ENCODE measurements at regions not wholly inside any gene's neighbourhood (a gene's known extent, or its start where the extent isn't known, plus 50 kb on each side); places are given as distances from the start of the nearest gene placed in this dataset.

GRCh38 chr2:241924069-241924908, 54.8 kb downstream of the RTP5 start:
- DNase-seq (no peak), ATAC-seq (no peak)
- Mint-ChIP-seq H3K27ac (no peak overlapping the region), H3K9me3 (ENCODE audit: insufficient read depth) (no peaks in the 10 kb centered on the region), H3K36me3 (ENCODE audit: low read depth) (no peaks in the 10 kb centered on the region), H3K4me1 (ENCODE audit: low read depth) (no peaks in the 10 kb centered on the region), H3K4me3 (no peak overlapping the region), H3K27me3 (ENCODE audit: low read depth) (no peaks in the 10 kb centered on the region)
- POLR2A ChIA-PET = interaction anchor here (0.6 kb wide), 1 partner anchor 222 kb away, joined by 3 read pairs; no protein-coding TSS in a partner anchor
- CTCF ChIA-PET = no interaction called here

- ATAC-seq = no peak
- no peak overlapping the region for H3K27ac Mint-ChIP-seq
- no peaks in the 10 kb centered on the region for H3K9me3 Mint-ChIP-seq (ENCODE audit: insufficient read depth)
- ChIA-PET CTCF (no interaction called here), POLR2A (no interaction called here)
- H3K36me3 Mint-ChIP-seq (ENCODE audit: low read depth) = no peaks in the 10 kb centered on the region
- no peak for DNase-seq
- H3K4me1 Mint-ChIP-seq (ENCODE audit: low read depth) = no peaks in the 10 kb centered on the region
- no peak overlapping the region for H3K4me3 Mint-ChIP-seq
- H3K27me3 Mint-ChIP-seq (ENCODE audit: low read depth) = no peaks in the 10 kb centered on the region
Measured at GRCh38 chr2:241924909-241925250, 55.4 kb downstream of the RTP5 start.

- POLR2A ChIA-PET = no interaction called here
- H3K4me1 Mint-ChIP-seq (ENCODE audit: low read depth) = no peaks in the 10 kb centered on the region
- DNase-seq (no peak), ATAC-seq (no peak)
- H3K9me3 Mint-ChIP-seq (ENCODE audit: insufficient read depth) = no peaks in the 10 kb centered on the region
- CTCF ChIA-PET = no interaction called here
- no peak overlapping the region for H3K27ac Mint-ChIP-seq
- no peak overlapping the region for H3K4me3 Mint-ChIP-seq
- no peaks in the 10 kb centered on the region for H3K36me3 Mint-ChIP-seq (ENCODE audit: low read depth)
- no peaks in the 10 kb centered on the region for H3K27me3 Mint-ChIP-seq (ENCODE audit: low read depth)
Measured at GRCh38 chr2:241925277-241925676, 55.7 kb downstream of the RTP5 start.

GRCh38 chr2:241925821-241926441, 56.4 kb downstream of the RTP5 start:
- no peaks in the 10 kb centered on the region for H3K27me3 Mint-ChIP-seq (ENCODE audit: low read depth)
- DNase-seq (no peak), ATAC-seq (no peak)
- ChIA-PET POLR2A (no interaction called here), CTCF (no interaction called here)
- H3K36me3 Mint-ChIP-seq (ENCODE audit: low read depth) = no peaks in the 10 kb centered on the region
- no peak overlapping the region for H3K4me3 Mint-ChIP-seq
- no peaks in the 10 kb centered on the region for H3K4me1 Mint-ChIP-seq (ENCODE audit: low read depth)
- no peaks in the 10 kb centered on the region for H3K9me3 Mint-ChIP-seq (ENCODE audit: insufficient read depth)
- no peak overlapping the region for H3K27ac Mint-ChIP-seq

- Mint-ChIP-seq H3K4me1 (ENCODE audit: low read depth) (no peaks in the 10 kb centered on the region), H3K36me3 (ENCODE audit: low read depth) (no peaks in the 10 kb centered on the region), H3K4me3 (no peak overlapping the region), H3K27me3 (ENCODE audit: low read depth) (no peaks in the 10 kb centered on the region), H3K9me3 (ENCODE audit: insufficient read depth) (no peaks in the 10 kb centered on the region), H3K27ac (no peak overlapping the region)
- no peak for DNase-seq
- ChIA-PET POLR2A (no interaction called here), CTCF (no interaction called here)
- ATAC-seq = no peak
Measured at GRCh38 chr2:241926541-241927311, 57.2 kb downstream of the RTP5 start.

- Mint-ChIP-seq H3K4me1 (ENCODE audit: low read depth) (peaks cover 3% of the 10 kb centered on the region), H3K9me3 (ENCODE audit: insufficient read depth) (no peaks in the 10 kb centered on the region), H3K27ac (no peak overlapping the region), H3K27me3 (ENCODE audit: low read depth) (no peaks in the 10 kb centered on the region), H3K4me3 (no peak overlapping the region), H3K36me3 (ENCODE audit: low read depth) (no peaks in the 10 kb centered on the region)
- ATAC-seq = no peak
- ChIA-PET POLR2A (no interaction called here), CTCF (no interaction called here)
- no peak for DNase-seq
Measured at GRCh38 chr2:241929551-241930490, 60.3 kb downstream of the RTP5 start.

GRCh38 chr2:241931084-241931975, 61.8 kb downstream of the RTP5 start:
- Mint-ChIP-seq H3K4me3 (no peak overlapping the region), H3K27ac (no peak overlapping the region), H3K4me1 (ENCODE audit: low read depth) (peaks cover 3% of the 10 kb centered on the region), H3K9me3 (ENCODE audit: insufficient read depth) (no peaks in the 10 kb centered on the region), H3K36me3 (ENCODE audit: low read depth) (no peaks in the 10 kb centered on the region), H3K27me3 (ENCODE audit: low read depth) (no peaks in the 10 kb centered on the region)
- DNase-seq (no peak), ATAC-seq (no peak)
- ChIA-PET POLR2A (no interaction called here), CTCF (no interaction called here)

DNA sequence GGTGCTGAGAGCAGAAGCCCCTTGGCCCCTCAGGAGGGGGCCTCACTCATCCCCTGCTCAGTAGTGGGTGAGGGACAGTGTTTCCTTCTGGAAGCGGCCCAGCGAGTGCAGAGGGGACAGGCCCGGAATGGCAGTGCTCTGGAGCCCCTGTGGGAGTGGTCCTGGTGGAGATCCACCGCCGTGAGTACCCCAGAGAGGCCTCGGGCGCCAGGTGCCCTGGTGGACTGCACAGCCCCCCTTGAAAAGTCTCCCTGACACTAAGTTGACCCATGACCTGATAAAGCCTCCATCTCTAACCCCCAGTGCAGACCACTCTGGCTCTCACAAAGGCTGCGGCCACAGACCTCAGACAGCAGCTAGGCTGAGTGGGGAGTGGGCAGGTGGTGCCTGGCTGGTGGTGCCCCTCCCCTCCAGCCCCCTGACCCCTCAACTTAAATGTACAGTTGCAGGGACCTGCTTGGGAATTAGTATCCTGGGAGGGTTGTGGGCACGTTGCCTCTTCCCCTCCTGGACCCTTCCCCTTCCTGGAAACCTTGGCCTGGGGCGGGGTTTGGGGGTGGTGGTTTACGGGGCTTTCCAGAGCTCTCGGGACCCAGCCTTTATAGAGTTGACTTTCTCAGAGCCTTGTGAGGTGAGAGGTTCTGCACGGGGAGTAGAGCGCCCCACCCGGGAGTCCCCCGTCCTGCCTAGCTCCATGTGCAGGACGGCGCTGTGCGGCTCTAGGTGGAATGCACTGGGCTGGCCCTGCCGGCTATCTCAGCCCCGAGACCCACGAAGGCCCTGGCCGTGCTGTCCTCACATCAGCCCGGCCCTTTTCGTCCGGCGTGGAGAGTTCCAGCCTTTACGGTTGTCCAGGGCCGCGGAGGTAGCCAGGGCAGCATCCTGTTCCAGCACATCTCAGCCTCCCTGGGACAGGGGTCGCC, 62.7 kb downstream of the RTP5 start:
- no peak for ATAC-seq
- DNase-seq = no peak
- ChIA-PET CTCF (no interaction called here), POLR2A (no interaction called here)
- Mint-ChIP-seq H3K4me1 (ENCODE audit: low read depth) (peaks cover 3% of the 10 kb centered on the region), H3K4me3 (no peak overlapping the region), H3K27me3 (ENCODE audit: low read depth) (no peaks in the 10 kb centered on the region), H3K36me3 (ENCODE audit: low read depth) (no peaks in the 10 kb centered on the region), H3K9me3 (ENCODE audit: insufficient read depth) (no peaks in the 10 kb centered on the region), H3K27ac (no peak overlapping the region)

GRCh38 chr2:241932899-241933178, 63.3 kb downstream of the RTP5 start:
- H3K27ac Mint-ChIP-seq = no peak overlapping the region
- H3K9me3 Mint-ChIP-seq (ENCODE audit: insufficient read depth) = no peaks in the 10 kb centered on the region
- H3K4me1 Mint-ChIP-seq (ENCODE audit: low read depth) = peaks cover 3% of the 10 kb centered on the region
- DNase-seq = no peak
- ATAC-seq = no peak
- ChIA-PET CTCF (no interaction called here), POLR2A (no interaction called here)
- H3K27me3 Mint-ChIP-seq (ENCODE audit: low read depth) = no peaks in the 10 kb centered on the region
- H3K4me3 Mint-ChIP-seq = no peak overlapping the region
- H3K36me3 Mint-ChIP-seq (ENCODE audit: low read depth) = no peaks in the 10 kb centered on the region

- DNase-seq = no peak
- H3K4me1 Mint-ChIP-seq (ENCODE audit: low read depth) = peaks cover 3% of the 10 kb centered on the region
- no peaks in the 10 kb centered on the region for H3K9me3 Mint-ChIP-seq (ENCODE audit: insufficient read depth)
- no peaks in the 10 kb centered on the region for H3K27me3 Mint-ChIP-seq (ENCODE audit: low read depth)
- no peak overlapping the region for H3K27ac Mint-ChIP-seq
- POLR2A ChIA-PET = no interaction called here
- no peaks in the 10 kb centered on the region for H3K36me3 Mint-ChIP-seq (ENCODE audit: low read depth)
- no peak overlapping the region for H3K4me3 Mint-ChIP-seq
- CTCF ChIA-PET = no interaction called here
- no peak for ATAC-seq
Measured at GRCh38 chr2:241933179-241933911, 63.8 kb downstream of the RTP5 start.
